NCI-H82 treated with DMSO at 0.1 percent for 48 hours (cell line): ENCODE measurements at regions not wholly inside any gene's neighbourhood (a gene's known extent, or its start where the extent isn't known, plus 50 kb on each side); places are given as distances from the start of the nearest gene placed in this dataset.
"Not testable (repeated sequence)": the region's sequence is repeated elsewhere in the genome, so short reads cannot be mapped to it uniquely, and the experiment has no call there.

Experiments used
- DNase-seq: peaks from one replicate; lab custom pipeline; 2025; ENCODE audit not compliant: unreplicated experiment; lab: John Stamatoyannopoulos, UW

GRCh38 chr4:155026715-155027114 is 181.7 kb upstream of the NPY2R start:
- DNase-seq = no peak

GRCh38 chr4:155032521-155033229 is 175.8 kb upstream of the NPY2R start:
- no peak for DNase-seq

- no peak for DNase-seq
Measured at GRCh38 chr4:155033604-155034003, 174.8 kb upstream of the NPY2R start.

GRCh38 chr4:155037031-155037430 is 171.4 kb upstream of the NPY2R start:
- no peak for DNase-seq

- DNase-seq = no peak
Measured at GRCh38 chr4:155038459-155038858, 170.0 kb upstream of the NPY2R start.

GRCh38 chr4:155039162-155039561 is 169.3 kb upstream of the NPY2R start:
- DNase-seq = no peak

GRCh38 chr4:155040031-155040430 is 168.4 kb upstream of the NPY2R start:
- no peak for DNase-seq

- no peak for DNase-seq
Measured at GRCh38 chr4:155042014-155042413, 166.4 kb upstream of the NPY2R start.

GRCh38 chr4:155044251-155044650 is 164.2 kb upstream of the NPY2R start:
- not testable (repeated sequence) for DNase-seq

GRCh38 chr4:155047755-155048154 is 160.7 kb upstream of the NPY2R start:
- no peak for DNase-seq

GRCh38 chr4:155054042-155054441 is 154.4 kb upstream of the NPY2R start:
- not testable (repeated sequence) for DNase-seq

- no peak for DNase-seq
Measured at GRCh38 chr4:155060419-155060818, 148.0 kb upstream of the NPY2R start.

GRCh38 chr4:155060873-155061272 is 147.6 kb upstream of the NPY2R start:
- no peak for DNase-seq

GRCh38 chr4:155062948-155063347 is 145.5 kb upstream of the NPY2R start:
- DNase-seq = no peak

- DNase-seq = not testable (repeated sequence)
Measured at GRCh38 chr4:155064934-155065333, 143.5 kb upstream of the NPY2R start.

- DNase-seq = no peak
Measured at GRCh38 chr4:155066871-155067270, 141.6 kb upstream of the NPY2R start.

- DNase-seq = no peak
Measured at GRCh38 chr4:155071962-155072361, 136.5 kb upstream of the NPY2R start.

GRCh38 chr4:155072417-155072816 is 136.0 kb upstream of the NPY2R start:
- no peak for DNase-seq

- DNase-seq = no peak
Measured at GRCh38 chr4:155073852-155074251, 134.6 kb upstream of the NPY2R start.

- DNase-seq = no peak
Measured at GRCh38 chr4:155076256-155076785, 132.1 kb upstream of the NPY2R start.

- DNase-seq = no peak
Measured at GRCh38 chr4:155077452-155078229, 130.8 kb upstream of the NPY2R start.

GRCh38 chr4:155079871-155080270 is 128.6 kb upstream of the NPY2R start:
- no peak for DNase-seq
